K562 (cell line): ENCODE measurements at regions not wholly inside any gene's neighbourhood (a gene's known extent, or its start where the extent isn't known, plus 50 kb on each side); places are given as distances from the start of the nearest gene placed in this dataset.

Source experiments
- ATAC-seq: fragments of 200-7000 bp; cut with Tn5 transposase; 3 replicates; pipeline ENCODE4 v1.9.1; 2020; ENCODE audit warnings: moderate library complexity
- BruUV-seq: library from RNA; stranded (reverse); fragments of 400-500 nt; replicated peaks from 2 replicates; lab custom pipeline; 2021; lab: Mats Ljungman, UMichigan
- CTCF ChIA-PET: fragments of 300-600 bp; formaldehyde crosslinking; extraction: SDS; loops from one replicate; lab custom pipeline; 2021; ENCODE audit warnings: low intra/inter-chr PET ratio; lab: Yijun Ruan, JAX
- POLR2A ChIA-PET: fragments of 300-600, 350-650 bp; sonication (Branson Sonifier 250); formaldehyde crosslinking; extraction: SDS; loops from one replicate; lab custom pipeline; 2021; ENCODE audit warnings: antibody characterized with exemption, inconsistent platforms; lab: Yijun Ruan, JAX
- DNase-seq, 4 experiments: peaks; one replicate each; pipeline versions ENCODE4 v3.0.0 to v3.0.0-alpha.2; 2011 to 2018; ENCODE audit warnings: low spot score in 3 of 4, mixed read lengths in 3 of 4; ENCODE audit errors: extremely low read depth in 1 of 4
- FAIRE-seq: peaks from 2 replicates; lab custom pipeline; 2011; peaks lifted over from hg19 to GRCh38; lab: Jason Lieb, UNC
- H2AFZ ChIP-seq: 2 replicates; pipeline ENCODE4 v1.6.0; 2011; ENCODE audit warnings: low read depth, low read length, control low read depth, inconsistent platforms
- H3K27ac ChIP-seq: fragments of 200-600 bp; 3 replicates; pipeline ENCODE4 v1.8.0; 2011; ENCODE audit warnings: low read depth, mild to moderate bottlenecking, control low read depth, inconsistent platforms, low read length, moderate library complexity, mixed read lengths; ENCODE audit errors: extremely low read depth
- H3K27me3 ChIP-seq, 2 experiments: fragments of 300-600 bp in 1 of 2; 2 replicates in 1 of 2; 3 replicates in 1 of 2; pipeline versions ENCODE4 v1.6.0 to v1.8.0; 2011; ENCODE audit warnings: inconsistent platforms in 2 of 2, low read length in 2 of 2, mild to moderate bottlenecking in 1 of 2, mixed read lengths in 1 of 2, moderate library complexity in 1 of 2; ENCODE audit not compliant: control insufficient read depth in 2 of 2, insufficient read depth in 2 of 2
- H3K36me3 ChIP-seq: fragments of 300-600 bp; 3 replicates; pipeline ENCODE4 v1.8.0; 2011; ENCODE audit warnings: mild to moderate bottlenecking, low read length, inconsistent platforms; ENCODE audit not compliant: control insufficient read depth, insufficient read depth
- H3K4me1 ChIP-seq, 2 experiments: fragments of 200-600 bp in 1 of 2; replicated peaks in 1 of 2; 2 replicates in 1 of 2; 3 replicates in 1 of 2; pipeline versions ENCODE4 v1.5.1 to v1.8.0; 2011; ENCODE audit warnings: inconsistent platforms in 2 of 2, low read length in 2 of 2, mild to moderate bottlenecking in 1 of 2, mixed read lengths in 1 of 2, moderate library complexity in 1 of 2; ENCODE audit not compliant: control insufficient read depth in 2 of 2, insufficient read depth in 2 of 2
- H3K4me2 ChIP-seq: 2 replicates; pipeline ENCODE4 v1.6.1; 2011; ENCODE audit warnings: low read length, control low read depth, inconsistent platforms, mixed read lengths; ENCODE audit not compliant: insufficient read depth
- H3K4me3 ChIP-seq: fragments of 200-600 bp; sonication (generic), shearing (Covaris generic); 2 replicates; pipeline ENCODE4 v1.5.1; 2016; ENCODE audit warnings: control low read depth, inconsistent platforms
- H3K79me2 ChIP-seq: fragments of 200-600 bp; 3 replicates; pipeline ENCODE4 v1.8.0; 2011; ENCODE audit warnings: low read length, inconsistent platforms; ENCODE audit not compliant: control insufficient read depth, insufficient read depth
- H3K9ac ChIP-seq, 2 experiments: 2 replicates each; pipeline versions ENCODE4 v1.6.0 to v1.6.1; 2011; ENCODE audit warnings: low read depth in 2 of 2, low read length in 2 of 2, control low read depth in 1 of 2, inconsistent platforms in 1 of 2, mild to moderate bottlenecking in 1 of 2, mixed read lengths in 1 of 2; ENCODE audit not compliant: insufficient read depth in 1 of 2
- H3K9me1 ChIP-seq: one replicate; pipeline ENCODE4 v1.6.0; 2011; ENCODE audit warnings: inconsistent platforms, mild to moderate bottlenecking, low read length, moderate library complexity; ENCODE audit not compliant: control insufficient read depth, insufficient read depth
- H3K9me3 ChIP-seq: replicated peaks from 2 replicates; pipeline ENCODE4 v1.5.1; 2011; ENCODE audit warnings: low read depth, low read length, inconsistent platforms; ENCODE audit not compliant: control insufficient read depth, insufficient read depth
- H4K20me1 ChIP-seq: replicated peaks from 2 replicates; pipeline ENCODE4 v1.6.1; 2011; ENCODE audit warnings: low read length, inconsistent platforms, mixed read lengths; ENCODE audit not compliant: control insufficient read depth, insufficient read depth
- CCAR2 ChIP-seq: fragments of 200-400 bp; formaldehyde crosslinking; IDR thresholded peaks from 2 replicates; pipeline ENCODE4 v1.6.1; 2017; ENCODE audit warnings: mild to moderate bottlenecking, low read depth, low read length
- CREBBP ChIP-seq: IDR thresholded peaks from one replicate; pipeline ENCODE4 v1.6.1; 2012; ENCODE audit warnings: low read depth, mild to moderate bottlenecking, control low read depth, inconsistent platforms, low read length
- FOXJ2 ChIP-seq: fragments of 200-800 bp; sonication (Bioruptor generic); IDR thresholded peaks from 2 replicates; pipeline ENCODE4 v1.6.1; 2016; ENCODE audit warnings: missing genetic modification characterization, missing compliant biosample characterization
- HDAC1 ChIP-seq, 2 experiments: fragments of 450-650 bp; IDR thresholded peaks; 2 replicates each; pipeline ENCODE4 v1.6.1; 2016 to 2017; ENCODE audit warnings: inconsistent platforms in 1 of 2, mild to moderate bottlenecking in 1 of 2, moderate library complexity in 1 of 2
- LEF1 ChIP-seq: fragments of 450-650 bp; IDR thresholded peaks from 2 replicates; pipeline ENCODE4 v1.6.1; 2016; ENCODE audit warnings: mild to moderate bottlenecking
- MXD1 ChIP-seq: fragments of 250-450 bp; sonication (Bioruptor Pico); IDR thresholded peaks from 2 replicates; pipeline ENCODE4 v1.8.0; 2021; ENCODE audit warnings: borderline replicate concordance, mild to moderate bottlenecking, moderate library complexity; ENCODE audit not compliant: poor library complexity, severe bottlenecking
- NR2C1 ChIP-seq, 2 experiments: fragments of 450-650 bp; IDR thresholded peaks; 2 replicates each; pipeline ENCODE4 v1.6.1; 2017; ENCODE audit warnings: mild to moderate bottlenecking in 2 of 2, antibody characterized with exemption in 1 of 2, inconsistent platforms in 1 of 2, missing compliant biosample characterization in 1 of 2, missing genetic modification characterization in 1 of 2
- RBM14 ChIP-seq: fragments of 200-400 bp; formaldehyde crosslinking; IDR thresholded peaks from 2 replicates; pipeline ENCODE4 v1.6.1; 2018; ENCODE audit warnings: low read depth, mild to moderate bottlenecking, low read length, moderate library complexity, borderline replicate concordance; ENCODE audit not compliant: insufficient read depth
- STAT5A ChIP-seq: IDR thresholded peaks from 2 replicates; pipeline ENCODE4 v1.6.1; 2012; ENCODE audit warnings: low read length, inconsistent platforms, borderline replicate concordance
- ZFX ChIP-seq: sonication (generic); formaldehyde crosslinking; IDR thresholded peaks from 2 replicates; pipeline ENCODE4 v1.8.0; 2022; ENCODE audit warnings: mild to moderate bottlenecking, missing genetic modification reagents, moderate library complexity
- ZKSCAN3 ChIP-seq: fragments of 250-450 bp; sonication (Bioruptor Pico); IDR thresholded peaks from 2 replicates; pipeline ENCODE4 v1.4.0; 2020
- ZNF253 ChIP-seq: fragments of 250-450 bp; sonication (Bioruptor Pico); conservative IDR thresholded peaks from 2 replicates; pipeline ENCODE4 v1.6.1; 2021; ENCODE audit warnings: mild to moderate bottlenecking
- ZNF740 ChIP-seq, 3 experiments: fragments of 200-800 bp in 1 of 3; sonication (Bioruptor generic) in 1 of 3; sonication (generic) in 1 of 3; formaldehyde crosslinking in 1 of 3; IDR thresholded peaks; 2 replicates each; pipeline versions ENCODE4 v1.6.1 to v1.8.0; 2016 to 2022; ENCODE audit warnings: mild to moderate bottlenecking in 2 of 3, missing compliant biosample characterization in 2 of 3, missing genetic modification characterization in 2 of 3, missing genetic modification reagents in 1 of 3
- WGBS: fragments of 100-300 bp; shearing (Covaris generic); methylation state at CpG from one replicate; pipeline ENCODE4 v1.1.6; 2016; ENCODE audit warnings: low coverage, mixed read lengths; ENCODE audit not compliant: insufficient coverage; ENCODE audit errors: missing lambda C conversion rate; 5-methylcytosine and 5-hydroxymethylcytosine counted together
- in situ Hi-C: fragments of 300-500 bp; cut with MboI; formaldehyde crosslinking; loops from 4 replicates; pipeline ENCODE4 v1.15.0; 2018; ENCODE audit warnings: inconsistent platforms, mixed read lengths
- intact Hi-C: fragments of 100-400 bp; cut with micrococcal nuclease; formaldehyde crosslinking; loops from 2 replicates; pipeline ENCODE4 v1.14.2; 2022
- TF ChIP-seq, protein P1 (sequence below): sonication (generic); formaldehyde crosslinking; IDR thresholded peaks from 2 replicates; pipeline ENCODE4 v1.8.0; 2022; ENCODE audit warnings: mild to moderate bottlenecking, missing genetic modification reagents, borderline replicate concordance
- TF ChIP-seq, protein P2 (sequence below): fragments of 250-450 bp; sonication (Bioruptor Pico); IDR thresholded peaks from 2 replicates; pipeline ENCODE4 v1.8.0; 2021; ENCODE audit warnings: mild to moderate bottlenecking, moderate library complexity

GRCh38 chrX:106392346-106392745 lies 219.4 kb upstream of the RADX start:
- H3K9me3 ChIP-seq: no peaks in the 10 kb centered on the region
- 0% methylated on average over 1 of the region's 1 CpG for WGBS
- in situ Hi-C loops (no loop called here), intact Hi-C loops (no loop called here)
- no peaks in the 10 kb centered on the region for H4K20me1 ChIP-seq
- ATAC-seq: no peak
- ChIA-PET POLR2A (no interaction called here), CTCF (no interaction called here)
- DNase-seq: no peak
- no peaks in the 10 kb centered on the region for H3K36me3 ChIP-seq
- no TSS peak for BruUV-seq
- FAIRE-seq: no peak
- H3K27me3 ChIP-seq: no peaks in the 10 kb centered on the region
- no peak overlapping the region for H3K9ac ChIP-seq
- TF ChIP-seq CREBBP (no peak), MXD1 (no peak), NR2C1 (IDR thresholded peaks at IDR 0.05) (no peak), NR2C1 (tag; IDR thresholded peaks at IDR 0.05) (no peak), ZNF740 (CRISPR knock-in tag; IDR thresholded peaks at IDR 0.05) (no peak), ZNF740 (tag; IDR thresholded peaks at IDR 0.05) (no peak), RBM14 (no peak), ZFX (no peak), STAT5A (no peak), CCAR2 (no peak), FOXJ2 (no peak), ZNF253 (CRISPR knock-in tag) (no peak), LEF1 (no peak), ZKSCAN3 (CRISPR knock-in tag) (no peak), HDAC1 (IDR thresholded peaks at IDR 0.05) (no peak)
- TF ChIP-seq, protein P1, sequence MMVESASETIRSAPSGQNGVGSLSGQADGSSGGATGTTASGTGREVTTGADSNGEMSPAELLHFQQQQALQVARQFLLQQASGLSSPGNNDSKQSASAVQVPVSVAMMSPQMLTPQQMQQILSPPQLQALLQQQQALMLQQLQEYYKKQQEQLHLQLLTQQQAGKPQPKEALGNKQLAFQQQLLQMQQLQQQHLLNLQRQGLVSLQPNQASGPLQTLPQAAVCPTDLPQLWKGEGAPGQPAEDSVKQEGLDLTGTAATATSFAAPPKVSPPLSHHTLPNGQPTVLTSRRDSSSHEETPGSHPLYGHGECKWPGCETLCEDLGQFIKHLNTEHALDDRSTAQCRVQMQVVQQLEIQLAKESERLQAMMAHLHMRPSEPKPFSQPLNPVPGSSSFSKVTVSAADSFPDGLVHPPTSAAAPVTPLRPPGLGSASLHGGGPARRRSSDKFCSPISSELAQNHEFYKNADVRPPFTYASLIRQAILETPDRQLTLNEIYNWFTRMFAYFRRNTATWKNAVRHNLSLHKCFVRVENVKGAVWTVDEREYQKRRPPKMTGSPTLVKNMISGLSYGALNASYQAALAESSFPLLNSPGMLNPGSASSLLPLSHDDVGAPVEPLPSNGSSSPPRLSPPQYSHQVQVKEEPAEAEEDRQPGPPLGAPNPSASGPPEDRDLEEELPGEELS (CRISPR knock-in tag): no peak
- TF ChIP-seq, protein P2, sequence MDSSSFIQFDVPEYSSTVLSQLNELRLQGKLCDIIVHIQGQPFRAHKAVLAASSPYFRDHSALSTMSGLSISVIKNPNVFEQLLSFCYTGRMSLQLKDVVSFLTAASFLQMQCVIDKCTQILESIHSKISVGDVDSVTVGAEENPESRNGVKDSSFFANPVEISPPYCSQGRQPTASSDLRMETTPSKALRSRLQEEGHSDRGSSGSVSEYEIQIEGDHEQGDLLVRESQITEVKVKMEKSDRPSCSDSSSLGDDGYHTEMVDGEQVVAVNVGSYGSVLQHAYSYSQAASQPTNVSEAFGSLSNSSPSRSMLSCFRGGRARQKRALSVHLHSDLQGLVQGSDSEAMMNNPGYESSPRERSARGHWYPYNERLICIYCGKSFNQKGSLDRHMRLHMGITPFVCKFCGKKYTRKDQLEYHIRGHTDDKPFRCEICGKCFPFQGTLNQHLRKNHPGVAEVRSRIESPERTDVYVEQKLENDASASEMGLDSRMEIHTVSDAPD (CRISPR knock-in tag): no peak
- H3K9me1 ChIP-seq: no peaks in the 10 kb centered on the region
- no peak overlapping the region for H3K4me2 ChIP-seq
- no peak overlapping the region for H3K27ac ChIP-seq
- H3K79me2 ChIP-seq: no peaks in the 10 kb centered on the region
- H3K4me1 ChIP-seq: no peaks in the 10 kb centered on the region
- no peak overlapping the region for H3K4me3 ChIP-seq
- H2AFZ ChIP-seq: no peak overlapping the region
